NCI-H748 (cell line): ENCODE measurements at regions not wholly inside any gene's neighbourhood (a gene's known extent, or its start where the extent isn't known, plus 50 kb on each side); places are given as distances from the start of the nearest gene placed in this dataset.

Experiments used
- DNase-seq: peaks from one replicate; lab custom pipeline; 2025; ENCODE audit not compliant: unreplicated experiment; lab: John Stamatoyannopoulos, UW

GRCh38 chr13:62142048-62142447 is 726.4 kb upstream of the PCDH20 start:
- DNase-seq, result no peak

- no peak for DNase-seq
Measured at GRCh38 chr13:62139597-62139996, 723.9 kb upstream of the PCDH20 start.

- no peak for DNase-seq
Measured at GRCh38 chr13:62137629-62138405, 722.2 kb upstream of the PCDH20 start.

- no peak for DNase-seq
Measured at GRCh38 chr13:62131604-62132003, 716.0 kb upstream of the PCDH20 start.

GRCh38 chr13:62130062-62130970 is 714.7 kb upstream of the PCDH20 start:
- peak; percentile 23 for DNase-seq

GRCh38 chr13:62129000-62129551 is 713.4 kb upstream of the PCDH20 start:
- peak; percentile 86 for DNase-seq

GRCh38 chr13:62126400-62126799 is 710.8 kb upstream of the PCDH20 start:
- DNase-seq, result no peak

- DNase-seq, result no peak
Measured at GRCh38 chr13:62125451-62125850, 709.8 kb upstream of the PCDH20 start.

GRCh38 chr13:62123409-62123808 is 707.8 kb upstream of the PCDH20 start:
- peak; percentile 9 for DNase-seq

GRCh38 chr13:62122434-62122833 is 706.8 kb upstream of the PCDH20 start:
- DNase-seq, result no peak

- peak; percentile 48 for DNase-seq
Measured at GRCh38 chr13:62119739-62120700, 704.4 kb upstream of the PCDH20 start.

GRCh38 chr13:62115831-62116230 is 700.2 kb upstream of the PCDH20 start:
- no peak for DNase-seq

GRCh38 chr13:62113179-62113578 is 697.5 kb upstream of the PCDH20 start:
- DNase-seq, result no peak

GRCh38 chr13:62110079-62110478 is 694.4 kb upstream of the PCDH20 start:
- DNase-seq, result no peak

- DNase-seq, result peak; percentile 88
Measured at GRCh38 chr13:62104136-62104535, 688.5 kb upstream of the PCDH20 start.

- no peak for DNase-seq
Measured at GRCh38 chr13:62096652-62097051, 681.0 kb upstream of the PCDH20 start.

GRCh38 chr13:62094932-62095331 is 679.3 kb upstream of the PCDH20 start:
- DNase-seq, result no peak

GRCh38 chr13:62093984-62094780 is 678.5 kb upstream of the PCDH20 start:
- DNase-seq, result peak; percentile 93

- no peak for DNase-seq
Measured at GRCh38 chr13:62092949-62093348, 677.3 kb upstream of the PCDH20 start.

GRCh38 chr13:62092536-62092935 is 676.9 kb upstream of the PCDH20 start:
- DNase-seq, result no peak
